Cardiac fibroblast (primary cell): ENCODE measurements at regions not wholly inside any gene's neighbourhood (a gene's known extent, or its start where the extent isn't known, plus 50 kb on each side); places are given as distances from the start of the nearest gene placed in this dataset.

ENCODE experiments used
- DNase-seq, 2 donors: peaks; one replicate each; pipeline versions ENCODE4 v3.0.0 to v3.0.0-alpha.2; 2010; ENCODE audit warnings: low read depth in 2 of 2
- H3K4me3 ChIP-seq, 2 donors: replicated peaks in 1 of 2; 1 replicate in 1 of 2; 2 replicates in 1 of 2; pipeline ENCODE4 v1.5.1; 2011; ENCODE audit warnings: low read depth in 2 of 2, low read length in 2 of 2, mild to moderate bottlenecking in 2 of 2, moderate library complexity in 1 of 2
- TF ChIP-seq, protein P1 (sequence below): IDR thresholded peaks from one replicate; pipeline ENCODE4 v1.5.1; 2011; ENCODE audit warnings: low read depth, mild to moderate bottlenecking, low read length, inconsistent platforms

DNA sequence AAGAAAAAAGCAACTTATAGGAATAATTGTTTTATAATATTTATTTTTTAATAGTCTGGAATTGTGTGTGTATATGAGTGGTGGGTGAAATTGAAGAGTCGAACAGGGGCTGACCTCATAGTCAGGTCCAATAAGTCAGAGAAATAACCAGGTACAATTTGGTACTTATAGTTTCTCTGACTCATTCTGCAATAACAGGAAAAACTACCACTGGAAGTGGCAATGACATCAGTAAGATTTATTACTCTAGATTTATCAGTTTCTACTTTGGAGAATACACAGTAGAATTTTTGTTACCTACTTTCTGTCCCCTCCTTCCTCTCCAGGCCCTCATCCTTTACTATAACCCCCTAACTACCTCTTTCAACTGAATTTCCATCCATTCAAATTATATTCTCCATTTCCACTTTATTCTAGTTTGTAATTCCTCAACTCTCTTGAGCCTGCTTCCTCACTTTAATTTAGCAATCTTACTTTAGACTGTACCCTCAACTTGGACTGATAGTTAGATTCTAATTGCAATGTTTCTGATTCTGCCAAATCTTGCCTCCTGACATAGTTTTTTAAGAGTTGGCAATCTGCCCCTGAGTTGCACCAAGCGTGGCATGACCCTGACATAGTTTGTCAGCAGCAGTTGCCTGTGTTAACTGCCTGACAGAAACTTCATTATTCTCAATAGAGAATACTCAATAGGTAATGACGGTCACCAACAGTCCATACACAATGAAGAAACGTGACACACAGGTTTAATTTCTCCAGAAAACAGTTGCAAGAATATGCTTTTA is 475.3 kb upstream of the RIOK2 start:
- no peak overlapping the region for H3K4me3 ChIP-seq
- TF ChIP-seq, protein P1, sequence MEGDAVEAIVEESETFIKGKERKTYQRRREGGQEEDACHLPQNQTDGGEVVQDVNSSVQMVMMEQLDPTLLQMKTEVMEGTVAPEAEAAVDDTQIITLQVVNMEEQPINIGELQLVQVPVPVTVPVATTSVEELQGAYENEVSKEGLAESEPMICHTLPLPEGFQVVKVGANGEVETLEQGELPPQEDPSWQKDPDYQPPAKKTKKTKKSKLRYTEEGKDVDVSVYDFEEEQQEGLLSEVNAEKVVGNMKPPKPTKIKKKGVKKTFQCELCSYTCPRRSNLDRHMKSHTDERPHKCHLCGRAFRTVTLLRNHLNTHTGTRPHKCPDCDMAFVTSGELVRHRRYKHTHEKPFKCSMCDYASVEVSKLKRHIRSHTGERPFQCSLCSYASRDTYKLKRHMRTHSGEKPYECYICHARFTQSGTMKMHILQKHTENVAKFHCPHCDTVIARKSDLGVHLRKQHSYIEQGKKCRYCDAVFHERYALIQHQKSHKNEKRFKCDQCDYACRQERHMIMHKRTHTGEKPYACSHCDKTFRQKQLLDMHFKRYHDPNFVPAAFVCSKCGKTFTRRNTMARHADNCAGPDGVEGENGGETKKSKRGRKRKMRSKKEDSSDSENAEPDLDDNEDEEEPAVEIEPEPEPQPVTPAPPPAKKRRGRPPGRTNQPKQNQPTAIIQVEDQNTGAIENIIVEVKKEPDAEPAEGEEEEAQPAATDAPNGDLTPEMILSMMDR: no peak
- DNase-seq: peak; percentile 7 to 10

DNA sequence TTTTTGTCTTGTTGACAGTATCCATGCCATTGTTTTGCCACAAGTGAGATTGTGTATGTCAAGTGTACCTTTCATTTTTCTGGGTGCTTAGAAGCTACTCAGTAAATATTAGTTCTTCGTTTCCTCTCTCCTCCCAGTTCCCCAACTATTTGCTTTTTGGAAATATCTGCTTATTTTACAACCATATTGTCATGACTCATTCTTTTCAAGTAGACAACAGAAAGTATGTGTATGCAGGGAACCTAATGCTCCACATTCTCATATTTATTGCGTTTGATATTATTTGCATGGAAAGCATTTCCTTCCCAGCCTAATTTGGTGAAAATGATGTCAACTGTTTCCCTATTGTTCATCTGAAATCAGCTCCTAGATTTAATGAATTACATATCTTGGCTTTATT is 483.7 kb upstream of the RIOK2 start:
- TF ChIP-seq, protein P1: no peak
- no peak overlapping the region for H3K4me3 ChIP-seq
- peak in 1 of 2 donors; percentile 15 for DNase-seq

DNA sequence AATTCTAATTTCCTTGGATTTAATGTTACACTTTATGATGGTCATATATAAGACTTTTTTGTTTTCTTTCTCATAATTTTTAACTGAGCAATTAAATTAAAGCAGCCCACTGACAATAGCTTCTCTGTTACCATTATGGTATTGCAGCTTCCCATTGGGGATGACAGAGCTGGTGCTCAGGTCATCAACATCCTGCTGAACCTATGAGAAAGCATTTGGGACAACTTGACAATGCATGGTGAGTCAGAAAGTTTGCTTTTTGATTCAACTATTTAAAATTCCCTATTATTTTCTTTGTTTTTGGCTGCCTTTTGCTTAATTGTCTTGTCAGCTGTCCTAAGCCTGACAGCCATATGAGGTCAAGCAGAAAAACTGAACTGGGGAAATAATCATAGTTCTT is 487.4 kb upstream of the RIOK2 start:
- TF ChIP-seq, protein P1: no peak
- peak in 1 of 2 donors; percentile 55 for DNase-seq
- no peak overlapping the region for H3K4me3 ChIP-seq

GRCh38 chr5:97676608-97677007 is 493.6 kb upstream of the RIOK2 start:
- no peak overlapping the region for H3K4me3 ChIP-seq
- DNase-seq: no peak
- TF ChIP-seq, protein P1: no peak

DNA sequence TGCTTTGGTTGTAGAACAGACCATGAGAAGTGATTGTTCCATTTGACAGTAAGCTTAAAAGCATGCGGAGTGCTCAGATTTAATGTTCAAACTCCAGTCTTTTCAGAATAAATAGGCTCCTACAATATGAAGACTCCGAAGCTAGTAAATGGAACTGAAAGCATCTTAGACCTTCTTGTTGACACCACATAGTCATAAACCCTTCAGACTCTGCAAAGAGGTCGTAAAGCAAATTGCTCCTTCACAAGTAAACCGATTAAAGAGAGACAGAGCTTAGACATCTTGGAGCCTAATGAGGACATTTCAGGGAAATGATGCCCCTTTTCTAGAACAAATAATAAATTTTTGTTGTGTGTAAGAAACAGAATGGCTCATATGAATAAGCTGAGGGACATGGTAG is 511.0 kb upstream of the RIOK2 start:
- no peak for DNase-seq
- no peak overlapping the region for H3K4me3 ChIP-seq
- TF ChIP-seq, protein P1: no peak

- no peak overlapping the region for H3K4me3 ChIP-seq
- TF ChIP-seq, protein P1: no peak
- DNase-seq: no peak
Measured at GRCh38 chr5:97714424-97714823, 531.4 kb upstream of the RIOK2 start.

GRCh38 chr5:97726106-97726505 is 543.1 kb upstream of the RIOK2 start:
- peak; percentile 3 to 20 for DNase-seq
- H3K4me3 ChIP-seq: no peak overlapping the region
- TF ChIP-seq, protein P1: peak; percentile 48
